ENCODE measurements at regions not wholly inside any gene's neighbourhood (a gene's known extent, or its start where the extent isn't known, plus 50 kb on each side); places are given as distances from the start of the nearest gene placed in this dataset.

- TF ChIP-seq CTCF (IDR thresholded peaks at IDR 0.05) = no peak
- ATAC-seq (no peak), DNase-seq (no peak)
- H3K36me3 ChIP-seq (ENCODE audit: low read depth) = no peaks in the 10 kb centered on the region
- H3K4me3 ChIP-seq = no peak overlapping the region
- intact Hi-C loops (cut with DNase I, micrococcal nuclease) = no loop called here
- no peaks in the 10 kb centered on the region for H3K4me1 ChIP-seq (ENCODE audit: low read depth)
- no peaks in the 10 kb centered on the region for H3K9me3 ChIP-seq
Measured at GRCh38 chr6:137982418-137983189, 115.5 kb downstream of the TNFAIP3 start.

DNA sequence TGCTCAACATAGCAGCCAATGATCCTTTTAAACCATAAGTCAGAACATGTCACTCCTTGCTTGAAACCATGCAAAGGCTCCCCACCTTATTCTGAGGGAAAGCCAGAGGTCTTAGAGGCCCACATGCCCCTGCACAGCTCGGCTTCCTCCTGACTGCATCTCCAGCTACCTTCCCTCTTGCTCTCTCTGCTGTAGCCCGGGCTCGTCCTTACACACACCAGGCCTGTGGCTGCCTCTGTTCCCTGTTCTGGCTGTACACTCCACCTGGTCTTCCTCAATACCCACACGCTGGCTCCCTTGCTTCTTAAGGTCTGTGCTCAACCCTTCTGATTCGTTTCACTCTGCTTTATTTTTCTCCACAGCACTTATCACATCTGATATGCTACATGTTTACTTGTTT, 116.2 kb downstream of the TNFAIP3 start:
- Histone ChIP-seq H3K9me3 (no peaks in the 10 kb centered on the region), H3K4me3 (no peak overlapping the region), H3K4me1 (ENCODE audit: low read depth) (no peaks in the 10 kb centered on the region), H3K36me3 (ENCODE audit: low read depth) (no peaks in the 10 kb centered on the region)
- intact Hi-C loops (cut with DNase I, micrococcal nuclease) = no loop called here
- DNase-seq (no peak), ATAC-seq (no peak)
- TF ChIP-seq CTCF (IDR thresholded peaks at IDR 0.05) = no peak

DNA sequence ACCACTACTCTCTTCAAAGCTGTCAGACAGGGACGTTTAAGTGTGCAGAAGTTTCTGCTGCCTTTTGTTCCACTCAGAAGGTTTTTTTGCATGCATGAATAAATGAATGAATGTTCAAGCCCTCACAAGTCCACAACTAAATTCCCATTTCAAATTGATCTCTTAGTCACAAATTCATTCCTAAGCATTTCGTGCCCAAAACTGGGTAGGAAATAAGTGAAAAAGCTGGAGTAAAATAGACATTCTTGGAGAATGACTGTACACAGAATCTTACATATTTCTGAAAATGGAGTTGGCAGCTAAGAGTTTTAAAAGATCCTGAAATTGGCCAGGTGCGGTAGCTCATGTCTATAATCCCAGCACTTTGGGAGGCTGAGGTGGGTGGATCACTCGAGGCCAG, 117.6 kb downstream of the PERP start:
- H3K4me1 ChIP-seq (ENCODE audit: low read depth) = no peaks in the 10 kb centered on the region
- no peaks in the 10 kb centered on the region for H3K9me3 ChIP-seq
- H3K36me3 ChIP-seq (ENCODE audit: low read depth) = no peaks in the 10 kb centered on the region
- no peak for ATAC-seq
- intact Hi-C loops (cut with DNase I, micrococcal nuclease) = no loop called here
- H3K4me3 ChIP-seq = no peak overlapping the region
- no peak for DNase-seq
- TF ChIP-seq CTCF (IDR thresholded peaks at IDR 0.05) = no peak

DNA sequence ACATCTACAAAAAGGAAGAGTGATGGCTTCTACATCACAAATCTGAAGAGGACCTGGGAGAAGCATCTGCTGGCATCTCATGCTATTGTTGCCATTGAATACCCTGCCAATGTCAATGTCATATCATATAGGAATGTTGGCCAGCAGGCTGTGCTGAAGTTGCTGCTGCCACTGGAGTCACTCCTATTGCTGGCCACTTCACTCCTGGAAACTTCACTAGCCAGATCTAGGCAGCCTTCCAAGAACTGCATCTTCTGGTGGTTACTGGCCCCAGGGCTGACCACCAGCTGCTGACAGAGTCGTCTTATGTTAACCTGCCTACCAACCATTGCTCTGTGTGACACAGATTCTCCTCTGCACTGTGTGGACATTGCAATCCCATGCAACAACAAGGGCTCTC, 111.8 kb downstream of the PERP start:
- intact Hi-C loops (cut with DNase I, micrococcal nuclease) = no loop called here
- Histone ChIP-seq H3K4me3 (no peak overlapping the region), H3K9me3 (no peaks in the 10 kb centered on the region), H3K4me1 (ENCODE audit: low read depth) (no peaks in the 10 kb centered on the region), H3K36me3 (ENCODE audit: low read depth) (no peaks in the 10 kb centered on the region)
- no peak for TF ChIP-seq CTCF (IDR thresholded peaks at IDR 0.05)
- no peak for DNase-seq
- ATAC-seq = no peak

GRCh38 chr6:137998461-137999019, 108.7 kb downstream of the PERP start:
- intact Hi-C loops (cut with DNase I, micrococcal nuclease) = no loop called here
- Histone ChIP-seq H3K4me3 (no peak overlapping the region), H3K4me1 (ENCODE audit: low read depth) (no peaks in the 10 kb centered on the region), H3K36me3 (ENCODE audit: low read depth) (no peaks in the 10 kb centered on the region), H3K9me3 (no peaks in the 10 kb centered on the region)
- DNase-seq (no peak), ATAC-seq (no peak)
- no peak for TF ChIP-seq CTCF (IDR thresholded peaks at IDR 0.05)

Measured in mucosa of descending colon (tissue), 3 donors.